Neuronal stem cell (in vitro differentiated cells): ENCODE measurements at regions not wholly inside any gene's neighbourhood (a gene's known extent, or its start where the extent isn't known, plus 50 kb on each side); places are given as distances from the start of the nearest gene placed in this dataset.

Source experiments
- DNase-seq: peaks from one replicate; pipeline ENCODE4 v3.0.0-alpha.2; 2013; ENCODE audit warnings: low spot score
- H2AFZ ChIP-seq: one replicate; pipeline ENCODE4 v1.6.1; 2013; ENCODE audit warnings: mild to moderate bottlenecking, low read length, inconsistent platforms
- H2AK5ac ChIP-seq: 2 replicates; pipeline ENCODE4 v1.6.1; 2013; ENCODE audit warnings: low read depth, mild to moderate bottlenecking, inconsistent platforms, low read length, moderate library complexity, mixed read lengths
- H2BK120ac ChIP-seq: 2 replicates; pipeline ENCODE4 v1.6.1; 2013; ENCODE audit warnings: low read depth, mild to moderate bottlenecking, inconsistent platforms, low read length, moderate library complexity, mixed read lengths
- H2BK12ac ChIP-seq: one replicate; pipeline ENCODE4 v1.6.1; 2013; ENCODE audit warnings: low read length, inconsistent platforms
- H2BK15ac ChIP-seq: 2 replicates; pipeline ENCODE4 v1.6.1; 2013; ENCODE audit warnings: mild to moderate bottlenecking, low read length, inconsistent platforms, mixed read lengths
- H2BK5ac ChIP-seq: one replicate; pipeline ENCODE4 v1.6.1; 2013; ENCODE audit warnings: inconsistent platforms, mild to moderate bottlenecking, low read length, moderate library complexity
- H3K14ac ChIP-seq: one replicate; pipeline ENCODE4 v1.6.1; 2013; ENCODE audit warnings: low read length, inconsistent platforms
- H3K18ac ChIP-seq: 2 replicates; pipeline ENCODE4 v1.6.1; 2013; ENCODE audit warnings: low read length, inconsistent platforms
- H3K23ac ChIP-seq: 2 replicates; pipeline ENCODE4 v1.6.1; 2013; ENCODE audit warnings: low read depth, mild to moderate bottlenecking, mixed read lengths, low read length, inconsistent platforms; ENCODE audit not compliant: poor library complexity
- H3K27ac ChIP-seq: replicated peaks from 3 replicates; pipeline ENCODE4 v1.5.1; 2013; ENCODE audit warnings: low read length, inconsistent platforms
- H3K27me3 ChIP-seq, 3 experiments: 2 replicates each; pipeline ENCODE4 v1.6.1; 2013; ENCODE audit warnings: low read length in 3 of 3, mild to moderate bottlenecking in 2 of 3, inconsistent platforms in 1 of 3, low read depth in 1 of 3, mixed read lengths in 1 of 3, moderate library complexity in 1 of 3; ENCODE audit not compliant: control insufficient read depth in 3 of 3, insufficient read depth in 3 of 3
- H3K36me3 ChIP-seq, 2 donors: replicated peaks in 1 of 2; 2 replicates each; pipeline ENCODE4 v1.6.1; 2013; ENCODE audit warnings: low read length in 2 of 2; ENCODE audit not compliant: control insufficient read depth in 2 of 2, insufficient read depth in 2 of 2
- H3K4ac ChIP-seq: 2 replicates; pipeline ENCODE4 v1.6.1; 2013; ENCODE audit warnings: inconsistent platforms, mild to moderate bottlenecking, low read length, moderate library complexity
- H3K4me1 ChIP-seq, 2 donors: 1 replicate in 1 of 2; 2 replicates in 1 of 2; pipeline ENCODE4 v1.6.1; 2013; ENCODE audit warnings: low read length in 2 of 2, low read depth in 1 of 2; ENCODE audit not compliant: control insufficient read depth in 2 of 2, insufficient read depth in 1 of 2
- H3K4me2 ChIP-seq: one replicate; pipeline ENCODE4 v1.6.1; 2013; ENCODE audit warnings: mild to moderate bottlenecking, low read length, inconsistent platforms; ENCODE audit not compliant: insufficient read depth, poor library complexity, severe bottlenecking
- H3K4me3 ChIP-seq, 2 donors: 2 replicates each; pipeline ENCODE4 v1.5.1; 2013; ENCODE audit warnings: low read length in 2 of 2, mild to moderate bottlenecking in 2 of 2, inconsistent platforms in 1 of 2, moderate library complexity in 1 of 2
- H3K79me1 ChIP-seq: one replicate; pipeline ENCODE4 v1.6.1; 2013; ENCODE audit warnings: low read depth, mild to moderate bottlenecking, inconsistent platforms, low read length, moderate library complexity
- H3K9ac ChIP-seq: one replicate; pipeline ENCODE4 v1.6.1; 2013; ENCODE audit warnings: mild to moderate bottlenecking, low read depth, low read length, inconsistent platforms; ENCODE audit not compliant: poor library complexity
- H3K9me3 ChIP-seq, 2 donors: replicated peaks in 1 of 2; 2 replicates each; pipeline versions ENCODE3 to v1.6.1; 2013; ENCODE audit warnings: low read length in 2 of 2, mild to moderate bottlenecking in 2 of 2, inconsistent platforms in 1 of 2, low read depth in 1 of 2, mixed read lengths in 1 of 2, moderate library complexity in 1 of 2; ENCODE audit not compliant: control insufficient read depth in 2 of 2, insufficient read depth in 1 of 2
- H4K8ac ChIP-seq: one replicate; pipeline ENCODE4 v1.6.1; 2013; ENCODE audit warnings: low read depth, mild to moderate bottlenecking, inconsistent platforms, low read length, moderate library complexity
- H4K91ac ChIP-seq: one replicate; pipeline ENCODE4 v1.6.1; 2013; ENCODE audit warnings: low read length, low read depth, mild to moderate bottlenecking, inconsistent platforms; ENCODE audit not compliant: poor library complexity
- WGBS, 2 donors: extraction: QIAGEN DNeasy Blood & Tissue Kit; methylation state at CpG; one replicate each; pipeline ENCODE4 v1.1.7; 2013; ENCODE audit warnings: missing lambda C conversion rate in 2 of 2, mixed read lengths in 1 of 2; ENCODE audit not compliant: insufficient read length in 2 of 2, insufficient replicate concordance in 1 of 2; ENCODE audit errors: extremely low coverage in 2 of 2; 5-methylcytosine and 5-hydroxymethylcytosine counted together

DNA sequence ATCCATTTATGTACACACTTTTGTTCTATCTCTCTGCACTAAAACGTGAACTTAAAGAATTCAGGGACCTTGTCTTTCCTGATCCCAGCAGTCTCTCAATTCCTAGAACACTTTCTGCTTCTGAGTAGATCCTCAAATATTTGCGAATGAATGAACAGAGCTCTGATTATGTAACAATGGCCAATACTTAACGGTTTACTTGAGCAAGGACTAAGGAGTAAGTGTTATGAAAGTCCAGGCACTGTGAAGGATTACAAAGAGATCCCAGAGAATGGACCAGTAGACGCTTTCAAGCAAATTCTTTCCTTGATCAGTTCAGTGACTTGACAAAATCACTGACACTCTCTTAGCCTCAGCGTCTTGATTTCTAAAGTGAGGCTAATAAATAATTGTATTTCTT is 514.5 kb upstream of the KLHL1 start:
- no peak overlapping the region for H3K18ac ChIP-seq
- peak overlapping the region; percentile 80 for H2AFZ ChIP-seq
- H4K91ac ChIP-seq = no peak overlapping the region
- peaks cover 0 to 2% of the 10 kb centered on the region in 2 donors for H3K4me1 ChIP-seq
- no peak overlapping the region for H3K4me2 ChIP-seq
- no peak overlapping the region for H2BK15ac ChIP-seq
- no peaks in the 10 kb centered on the region for H3K9me3 ChIP-seq
- H3K23ac ChIP-seq = no peak overlapping the region
- H4K8ac ChIP-seq = no peak overlapping the region
- H2BK120ac ChIP-seq = no peak overlapping the region
- no peaks in the 10 kb centered on the region for H3K79me1 ChIP-seq
- H2BK12ac ChIP-seq = no peak overlapping the region
- no peak overlapping the region for H2BK5ac ChIP-seq
- H2AK5ac ChIP-seq = no peak overlapping the region
- H3K14ac ChIP-seq = no peak overlapping the region
- WGBS, 2 donors = no CpG with 5 or more reads among the region's 5 CpGs
- no peak for DNase-seq
- H3K4me3 ChIP-seq = no peak overlapping the region
- H3K4ac ChIP-seq = no peak overlapping the region
- H3K27me3 ChIP-seq = no peaks in the 10 kb centered on the region
- H3K36me3 ChIP-seq = no peaks in the 10 kb centered on the region
- H3K9ac ChIP-seq = no peak overlapping the region
- H3K27ac ChIP-seq = no peak overlapping the region

- WGBS, 2 donors = 100% methylated on average over 1 of the region's 2 CpGs
- H3K9me3 ChIP-seq = no peaks in the 10 kb centered on the region
- no peak overlapping the region for H3K27ac ChIP-seq
- H3K23ac ChIP-seq = no peak overlapping the region
- H2BK15ac ChIP-seq = no peak overlapping the region
- H4K8ac ChIP-seq = no peak overlapping the region
- no peak overlapping the region for H3K9ac ChIP-seq
- H3K27me3 ChIP-seq = no peaks in the 10 kb centered on the region
- no peak overlapping the region for H4K91ac ChIP-seq
- no peak overlapping the region for H3K18ac ChIP-seq
- no peak overlapping the region for H2BK5ac ChIP-seq
- H3K4me3 ChIP-seq = no peak overlapping the region
- H3K14ac ChIP-seq = no peak overlapping the region
- no peak overlapping the region for H3K4me2 ChIP-seq
- peaks cover 0 to 2% of the 10 kb centered on the region in 2 donors for H3K4me1 ChIP-seq
- no peak for DNase-seq
- no peak overlapping the region for H2BK120ac ChIP-seq
- no peaks in the 10 kb centered on the region for H3K79me1 ChIP-seq
- H2BK12ac ChIP-seq = no peak overlapping the region
- H3K4ac ChIP-seq = no peak overlapping the region
- no peak overlapping the region for H2AK5ac ChIP-seq
- H3K36me3 ChIP-seq = no peaks in the 10 kb centered on the region
- H2AFZ ChIP-seq = no peak overlapping the region
These were observed 511.7 kb upstream of the KLHL1 start for GRCh38 chr13:70619936-70620335.

- Histone ChIP-seq H2BK5ac (no peak overlapping the region), H3K4me3 (no peak overlapping the region), H3K4me1 (no peaks in the 10 kb centered on the region), H3K27ac (no peak overlapping the region), H3K4me2 (no peak overlapping the region), H3K36me3 (no peaks in the 10 kb centered on the region), H2AFZ (no peak overlapping the region), H3K14ac (no peak overlapping the region), H4K91ac (no peak overlapping the region), H3K4ac (no peak overlapping the region), H2AK5ac (no peak overlapping the region), H3K79me1 (no peaks in the 10 kb centered on the region), H2BK120ac (no peak overlapping the region), H3K9me3 (no peaks in the 10 kb centered on the region), H3K27me3 (no peaks in the 10 kb centered on the region), H4K8ac (no peak overlapping the region), H3K23ac (no peak overlapping the region), H2BK12ac (no peak overlapping the region), H2BK15ac (no peak overlapping the region), H3K18ac (no peak overlapping the region), H3K9ac (no peak overlapping the region)
- no peak for DNase-seq
- no CpG with 5 or more reads among the region's 3 CpGs for WGBS, 2 donors
These were observed 508.6 kb upstream of the KLHL1 start for GRCh38 chr13:70616847-70617246.

DNA sequence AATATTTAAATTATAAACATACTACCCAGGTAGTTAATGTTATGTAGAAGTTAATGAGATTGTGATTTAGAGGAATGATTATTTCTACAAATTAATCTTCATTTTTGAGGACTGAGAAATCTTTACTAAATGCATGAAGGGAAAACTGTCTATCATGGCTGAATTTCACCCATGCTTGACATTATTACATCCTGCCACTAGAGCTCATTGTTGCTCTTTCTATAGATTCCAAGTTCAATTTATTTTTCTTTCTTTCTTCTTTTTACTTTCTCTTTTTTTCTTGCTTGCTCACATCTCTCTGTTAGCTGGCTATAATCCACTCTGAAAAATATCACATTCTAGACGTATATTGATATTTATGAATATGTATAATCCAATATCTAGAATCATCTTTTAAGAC is 505.0 kb upstream of the KLHL1 start:
- Histone ChIP-seq H2AFZ (peak overlapping the region; percentile 36), H3K14ac (no peak overlapping the region), H3K36me3 (no peaks in the 10 kb centered on the region), H2BK12ac (no peak overlapping the region), H3K9me3 (no peaks in the 10 kb centered on the region), H2BK120ac (no peak overlapping the region), H4K8ac (no peak overlapping the region), H3K4me1 (no peaks in the 10 kb centered on the region), H3K4ac (no peak overlapping the region), H3K4me2 (no peak overlapping the region), H3K79me1 (no peaks in the 10 kb centered on the region), H4K91ac (no peak overlapping the region), H3K27me3 (no peaks in the 10 kb centered on the region), H3K27ac (no peak overlapping the region), H2AK5ac (no peak overlapping the region), H2BK15ac (no peak overlapping the region), H3K4me3 (no peak overlapping the region), H3K18ac (no peak overlapping the region), H3K23ac (no peak overlapping the region), H3K9ac (no peak overlapping the region), H2BK5ac (no peak overlapping the region)
- WGBS, 2 donors = no CpG with 5 or more reads among the region's 1 CpG
- no peak for DNase-seq
